Keratinocyte (primary cell): ENCODE measurements at regions not wholly inside any gene's neighbourhood (a gene's known extent, or its start where the extent isn't known, plus 50 kb on each side); places are given as distances from the start of the nearest gene placed in this dataset.

Source experiments
- DNase-seq: peaks from one replicate; pipeline ENCODE4 v3.0.0-alpha.2; 2011; ENCODE audit warnings: low read depth, missing footprints, low spot score
- FAIRE-seq: peaks from 2 replicates; lab custom pipeline; 2011; peaks lifted over from hg19 to GRCh38; lab: Jason Lieb, UNC
- H2AFZ ChIP-seq: 2 replicates; pipeline ENCODE4 v1.6.0; 2012; ENCODE audit warnings: low read length, control low read depth, inconsistent platforms; ENCODE audit not compliant: control insufficient read depth
- H3K27ac ChIP-seq: 2 replicates; pipeline ENCODE4 v1.5.1; 2011; ENCODE audit warnings: low read length; ENCODE audit not compliant: control insufficient read depth, insufficient read depth
- H3K27me3 ChIP-seq: 3 replicates; pipeline ENCODE4 v1.6.0; 2011; ENCODE audit warnings: low read length; ENCODE audit not compliant: control insufficient read depth, insufficient read depth; ENCODE audit errors: extremely low read depth
- H3K36me3 ChIP-seq, 2 experiments: 2 replicates in 1 of 2; 3 replicates in 1 of 2; pipeline ENCODE4 v1.5.1; 2011; ENCODE audit warnings: low read length in 2 of 2, mild to moderate bottlenecking in 1 of 2; ENCODE audit not compliant: control insufficient read depth in 2 of 2, insufficient read depth in 2 of 2; ENCODE audit errors: extremely low read depth in 1 of 2
- H3K4me1 ChIP-seq: 3 replicates; pipeline ENCODE4 v1.5.1; 2011; ENCODE audit warnings: low read length; ENCODE audit not compliant: control insufficient read depth, insufficient read depth; ENCODE audit errors: extremely low read depth
- H3K4me2 ChIP-seq: 3 replicates; pipeline ENCODE4 v1.6.0; 2011; ENCODE audit warnings: low read depth, low read length; ENCODE audit not compliant: control insufficient read depth, insufficient read depth; ENCODE audit errors: extremely low read depth
- H3K4me3 ChIP-seq, 3 experiments: fragments of 200-600 bp in 1 of 3; sonication (generic) in 1 of 3; 2 replicates in 2 of 3; 3 replicates in 1 of 3; pipeline ENCODE4 v1.5.1; 2011 to 2016; ENCODE audit warnings: low read length in 3 of 3, mild to moderate bottlenecking in 3 of 3, control low read depth in 2 of 3, inconsistent platforms in 1 of 3, low read depth in 1 of 3, mixed read lengths in 1 of 3, mixed run types in 1 of 3, moderate library complexity in 1 of 3; ENCODE audit not compliant: control insufficient read depth in 2 of 3, insufficient read depth in 2 of 3; ENCODE audit errors: extremely low read depth in 1 of 3
- H3K79me2 ChIP-seq: 2 replicates; pipeline ENCODE4 v1.6.0; 2012; ENCODE audit warnings: low read length; ENCODE audit not compliant: control insufficient read depth, insufficient read depth
- H3K9ac ChIP-seq: 3 replicates; pipeline ENCODE4 v1.6.0; 2011; ENCODE audit warnings: low read length; ENCODE audit not compliant: control insufficient read depth, insufficient read depth; ENCODE audit errors: extremely low read depth
- H3K9me1 ChIP-seq: 3 replicates; pipeline ENCODE4 v1.6.0; 2011; ENCODE audit warnings: low read length; ENCODE audit not compliant: control insufficient read depth, insufficient read depth; ENCODE audit errors: extremely low read depth
- H3K9me3 ChIP-seq: 2 replicates; pipeline ENCODE4 v1.5.1; 2012; ENCODE audit warnings: low read depth, low read length; ENCODE audit not compliant: control insufficient read depth
- H4K20me1 ChIP-seq: 3 replicates; pipeline ENCODE4 v1.6.0; 2011; ENCODE audit warnings: low read length; ENCODE audit not compliant: control insufficient read depth, insufficient read depth; ENCODE audit errors: extremely low read depth
- CTCF ChIP-seq, 3 experiments: IDR thresholded peaks in 1 of 3; conservative IDR thresholded peaks in 1 of 3; optimal IDR thresholded peaks in 1 of 3; 2 replicates in 2 of 3; 3 replicates in 1 of 3; pipeline versions ENCODE3 to v1.5.1; 2011; ENCODE audit warnings: low read length in 3 of 3, mild to moderate bottlenecking in 3 of 3, moderate library complexity in 2 of 3, control low read depth in 1 of 3, inconsistent platforms in 1 of 3; ENCODE audit not compliant: insufficient read depth in 2 of 3; ENCODE audit errors: extremely low read depth in 1 of 3
- EZH2 ChIP-seq: IDR thresholded peaks from one replicate; pipeline ENCODE4 v1.6.1; 2012; ENCODE audit warnings: inconsistent platforms, mild to moderate bottlenecking, low read length, moderate library complexity
- dilution Hi-C: fragments of 300-500 bp; cut with MboI; formaldehyde crosslinking; loops from one replicate; pipeline ENCODE4 v1.7.0; 2020; ENCODE audit warnings: low sequenced_read_pairs; ENCODE audit not compliant: extremely low pct_ligation_motif_present

- no peak overlapping the region for H3K4me3 ChIP-seq
- H3K36me3 ChIP-seq = no peaks in the 10 kb centered on the region
- no peak overlapping the region for H3K4me2 ChIP-seq
- no peaks in the 10 kb centered on the region for H4K20me1 ChIP-seq
- H3K79me2 ChIP-seq = no peaks in the 10 kb centered on the region
- no peaks in the 10 kb centered on the region for H3K27me3 ChIP-seq
- H2AFZ ChIP-seq = no peak overlapping the region
- no peak for DNase-seq
- TF ChIP-seq EZH2 (no peak), CTCF (optimal IDR thresholded peaks at IDR 0.05 in 1 of 3, IDR thresholded peaks at IDR 0.05 in 1 of 3, conservative IDR thresholded peaks at IDR 0.05 in 1 of 3; ENCODE audit: extremely low read depth in 1 of 3, insufficient read depth in 2 of 3, low read length in 3 of 3) (no peak)
- no peak for FAIRE-seq
- no peaks in the 10 kb centered on the region for H3K4me1 ChIP-seq
- no peak overlapping the region for H3K9ac ChIP-seq
- no peaks in the 10 kb centered on the region for H3K9me1 ChIP-seq
- no peak overlapping the region for H3K27ac ChIP-seq
- dilution Hi-C loops = no loop called here
- H3K9me3 ChIP-seq = no peaks in the 10 kb centered on the region
These were observed 1249.6 kb downstream of the CNTNAP5 start for GRCh38 chr2:125274718-125275117.

GRCh38 chr2:125280265-125280664 lies 1255.2 kb downstream of the CNTNAP5 start:
- no peak for DNase-seq
- H4K20me1 ChIP-seq = no peaks in the 10 kb centered on the region
- dilution Hi-C loops = no loop called here
- no peaks in the 10 kb centered on the region for H3K27me3 ChIP-seq
- no peak overlapping the region for H2AFZ ChIP-seq
- no peak for FAIRE-seq
- no peak overlapping the region for H3K4me3 ChIP-seq
- no peaks in the 10 kb centered on the region for H3K9me3 ChIP-seq
- H3K36me3 ChIP-seq = no peaks in the 10 kb centered on the region
- H3K9ac ChIP-seq = no peak overlapping the region
- no peak overlapping the region for H3K27ac ChIP-seq
- no peaks in the 10 kb centered on the region for H3K9me1 ChIP-seq
- H3K79me2 ChIP-seq = no peaks in the 10 kb centered on the region
- H3K4me2 ChIP-seq = no peak overlapping the region
- no peaks in the 10 kb centered on the region for H3K4me1 ChIP-seq
- TF ChIP-seq CTCF (optimal IDR thresholded peaks at IDR 0.05 in 1 of 3, IDR thresholded peaks at IDR 0.05 in 1 of 3, conservative IDR thresholded peaks at IDR 0.05 in 1 of 3; ENCODE audit: extremely low read depth in 1 of 3, insufficient read depth in 2 of 3, low read length in 3 of 3) = no peak
- TF ChIP-seq EZH2 = no peak
